ENCODE measurements at regions not wholly inside any gene's neighbourhood (a gene's known extent, or its start where the extent isn't known, plus 50 kb on each side); places are given as distances from the start of the nearest gene placed in this dataset.

GRCh38 chr3:168589376-168589775, 493.7 kb upstream of the GOLIM4 start:
- H3K9ac ChIP-seq (ENCODE audit: insufficient read depth in 1 of 2, low read length in 2 of 2) = no peak overlapping the region
- DNase-seq (no peak), ATAC-seq (ENCODE audit: insufficient read depth, low FRiP score) (no peak)
- no peaks in the 10 kb centered on the region for H3K4me1 ChIP-seq (ENCODE audit: control insufficient read depth in 5 of 5, insufficient read depth in 5 of 5, low read length in 5 of 5)
- WGBS, 2 donors = 81 to 83% methylated on average over 3 of the region's 3 CpGs
- H3K4me3 ChIP-seq = no peak overlapping the region
- no peak overlapping the region for H3K27ac ChIP-seq (ENCODE audit: low read depth in 1 of 2, low read length in 1 of 2)
- H3K9me3 ChIP-seq (ENCODE audit: control insufficient read depth in 4 of 4, insufficient read depth in 3 of 4, low read length in 3 of 4) = peaks cover 0 to 2% (median 0%) of the 10 kb centered on the region in 4 donors
- no peaks in the 10 kb centered on the region for H3K36me3 ChIP-seq (ENCODE audit: control insufficient read depth in 4 of 4, insufficient read depth in 4 of 4, low read length in 4 of 4)
- no peak for TF ChIP-seq CTCF (IDR thresholded peaks at IDR 0.05; ENCODE audit: control extremely low read depth, extremely low read depth)
- H3K27me3 ChIP-seq (ENCODE audit: control insufficient read depth in 3 of 3, insufficient read depth in 3 of 3, low read length in 2 of 3) = no peaks in the 10 kb centered on the region

DNA sequence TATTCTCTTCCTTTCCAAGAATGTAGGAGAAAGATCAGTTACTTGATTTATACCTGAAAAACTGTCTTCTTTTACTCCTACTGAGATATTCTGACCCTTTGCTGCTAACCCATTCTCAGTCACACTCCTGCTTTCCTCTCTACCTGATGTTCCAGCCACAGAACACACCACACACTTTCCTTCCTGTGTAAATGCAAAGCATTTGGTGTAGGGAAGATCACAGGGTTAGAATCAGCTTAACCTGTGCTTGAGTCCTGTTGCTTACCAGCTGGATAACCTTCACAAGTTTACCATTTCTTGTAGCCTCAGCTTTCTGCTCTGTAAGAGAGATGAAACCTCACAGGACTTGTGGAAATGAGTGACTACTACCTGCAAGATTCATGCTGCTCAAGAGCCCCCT, 489.8 kb upstream of the GOLIM4 start:
- Histone ChIP-seq H3K4me3 (no peak overlapping the region), H3K27ac (ENCODE audit: low read depth in 1 of 2, low read length in 1 of 2) (no peak overlapping the region), H3K9me3 (ENCODE audit: control insufficient read depth in 4 of 4, insufficient read depth in 3 of 4, low read length in 3 of 4) (peaks cover 0 to 2% (median 0%) of the 10 kb centered on the region in 4 donors), H3K4me1 (ENCODE audit: control insufficient read depth in 5 of 5, insufficient read depth in 5 of 5, low read length in 5 of 5) (peaks cover 0 to 7% (median 0%) of the 10 kb centered on the region in 5 donors), H3K27me3 (ENCODE audit: control insufficient read depth in 3 of 3, insufficient read depth in 3 of 3, low read length in 2 of 3) (no peaks in the 10 kb centered on the region), H3K9ac (ENCODE audit: insufficient read depth in 1 of 2, low read length in 2 of 2) (no peak overlapping the region), H3K36me3 (ENCODE audit: control insufficient read depth in 4 of 4, insufficient read depth in 4 of 4, low read length in 4 of 4) (no peaks in the 10 kb centered on the region)
- ATAC-seq (ENCODE audit: insufficient read depth, low FRiP score) (no peak), DNase-seq (no peak)
- no peak for TF ChIP-seq CTCF (IDR thresholded peaks at IDR 0.05; ENCODE audit: control extremely low read depth, extremely low read depth)

DNA sequence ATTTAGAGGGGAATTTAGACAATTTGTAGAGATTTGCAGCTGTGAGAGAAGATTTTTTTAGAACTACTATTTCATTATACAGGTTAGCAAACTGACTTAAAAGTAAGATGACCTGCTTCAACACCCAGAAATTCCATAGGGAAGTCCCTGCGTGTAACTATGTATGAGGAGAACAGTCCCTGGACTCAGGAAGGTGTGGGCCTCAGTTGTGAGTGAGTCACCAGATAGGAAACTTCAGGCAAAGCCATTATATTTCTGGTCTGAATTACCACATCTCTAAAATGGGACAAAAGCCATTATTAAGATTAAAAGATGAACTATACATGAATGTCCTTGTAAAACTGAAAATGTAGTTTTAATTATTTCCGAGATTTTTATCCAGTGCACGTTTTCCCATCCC, 488.3 kb upstream of the GOLIM4 start:
- H3K27ac ChIP-seq (ENCODE audit: low read depth in 1 of 2, low read length in 1 of 2) = no peak overlapping the region
- no peaks in the 10 kb centered on the region for H3K36me3 ChIP-seq (ENCODE audit: control insufficient read depth in 4 of 4, insufficient read depth in 4 of 4, low read length in 4 of 4)
- TF ChIP-seq CTCF (IDR thresholded peaks at IDR 0.05; ENCODE audit: control extremely low read depth, extremely low read depth) = no peak
- H3K4me3 ChIP-seq = no peak overlapping the region
- no peak overlapping the region for H3K9ac ChIP-seq (ENCODE audit: insufficient read depth in 1 of 2, low read length in 2 of 2)
- H3K4me1 ChIP-seq (ENCODE audit: control insufficient read depth in 5 of 5, insufficient read depth in 5 of 5, low read length in 5 of 5) = peaks cover 0 to 7% (median 0%) of the 10 kb centered on the region in 5 donors
- no peaks in the 10 kb centered on the region for H3K27me3 ChIP-seq (ENCODE audit: control insufficient read depth in 3 of 3, insufficient read depth in 3 of 3, low read length in 2 of 3)
- H3K9me3 ChIP-seq (ENCODE audit: control insufficient read depth in 4 of 4, insufficient read depth in 3 of 4, low read length in 3 of 4) = peaks cover 0 to 2% (median 0%) of the 10 kb centered on the region in 4 donors
- no peak for ATAC-seq (ENCODE audit: insufficient read depth, low FRiP score)
- DNase-seq = no peak
- WGBS, 2 donors = 76 to 81% methylated on average over 3 of the region's 3 CpGs

GRCh38 chr3:168582503-168582902, 486.8 kb upstream of the GOLIM4 start:
- H3K27me3 ChIP-seq (ENCODE audit: control insufficient read depth in 3 of 3, insufficient read depth in 3 of 3, low read length in 2 of 3) = no peaks in the 10 kb centered on the region
- H3K27ac ChIP-seq (ENCODE audit: low read depth in 1 of 2, low read length in 1 of 2) = no peak overlapping the region
- no peak for ATAC-seq (ENCODE audit: insufficient read depth, low FRiP score)
- TF ChIP-seq CTCF (IDR thresholded peaks at IDR 0.05; ENCODE audit: control extremely low read depth, extremely low read depth) = no peak
- DNase-seq = no peak
- H3K9me3 ChIP-seq (ENCODE audit: control insufficient read depth in 4 of 4, insufficient read depth in 3 of 4, low read length in 3 of 4) = no peaks in the 10 kb centered on the region
- H3K4me1 ChIP-seq (ENCODE audit: control insufficient read depth in 5 of 5, insufficient read depth in 5 of 5, low read length in 5 of 5) = peaks cover 0 to 7% (median 0%) of the 10 kb centered on the region in 5 donors
- H3K9ac ChIP-seq (ENCODE audit: insufficient read depth in 1 of 2, low read length in 2 of 2) = no peak overlapping the region
- no peak overlapping the region for H3K4me3 ChIP-seq
- no peaks in the 10 kb centered on the region for H3K36me3 ChIP-seq (ENCODE audit: control insufficient read depth in 4 of 4, insufficient read depth in 4 of 4, low read length in 4 of 4)
